RKO (cell line): ENCODE measurements at regions not wholly inside any gene's neighbourhood (a gene's known extent, or its start where the extent isn't known, plus 50 kb on each side); places are given as distances from the start of the nearest gene placed in this dataset.

Source experiments
- DNase-seq: peaks from one replicate; pipeline ENCODE4 v3.0.0-alpha.2; 2016; ENCODE audit warnings: low spot score

DNA sequence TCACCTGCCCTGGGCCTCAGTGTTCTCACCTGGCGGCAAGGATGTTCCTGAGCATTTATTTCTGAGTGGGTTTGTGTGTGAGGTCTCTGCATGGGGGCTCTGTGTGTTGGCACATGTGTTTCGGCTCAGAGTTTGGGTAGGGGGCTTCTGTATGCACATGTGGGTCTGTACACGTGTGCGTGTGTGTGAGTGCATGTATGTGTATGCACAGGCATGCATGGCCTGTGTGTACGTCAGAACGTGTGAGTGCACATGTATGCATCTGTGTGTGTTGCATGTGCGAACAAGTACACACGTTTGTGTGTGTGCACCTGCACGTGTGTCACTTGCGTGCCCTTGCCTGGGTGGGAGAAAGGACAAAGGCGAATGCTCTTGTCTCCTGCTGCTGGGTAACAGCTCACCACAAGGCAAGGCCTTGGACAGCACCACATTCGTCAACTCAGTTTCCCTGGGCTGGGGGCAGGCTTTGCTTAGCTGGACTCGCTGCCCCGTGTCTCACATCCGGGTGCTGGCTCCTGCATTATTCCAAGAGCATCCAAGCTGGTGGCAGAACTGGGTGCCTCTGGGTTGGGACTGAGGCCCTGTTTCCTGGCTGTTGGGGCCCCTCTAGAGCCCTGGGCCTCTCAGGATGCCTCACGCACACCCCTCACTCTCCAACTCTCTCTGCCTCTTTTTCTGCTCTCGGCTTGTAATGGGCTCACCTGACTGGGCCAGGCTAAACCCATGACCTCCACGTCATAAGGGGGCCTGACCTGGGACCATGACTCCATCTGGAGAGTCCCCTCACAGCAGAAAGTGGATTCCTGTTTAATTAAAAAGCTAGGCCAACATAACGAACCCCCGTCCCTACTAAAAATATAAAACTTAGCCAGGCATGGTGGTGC lies 153.6 kb upstream of the C14orf180 start:
- no peak for DNase-seq

GRCh38 chr14:104427131-104427851 lies 152.3 kb upstream of the C14orf180 start:
- DNase-seq: no peak

GRCh38 chr14:104428333-104428851 lies 151.2 kb upstream of the C14orf180 start:
- no peak for DNase-seq

GRCh38 chr14:104428860-104429259 lies 150.7 kb upstream of the C14orf180 start:
- no peak for DNase-seq

- DNase-seq: no peak
These were observed 150.2 kb upstream of the C14orf180 start for GRCh38 chr14:104429291-104429861.

DNA sequence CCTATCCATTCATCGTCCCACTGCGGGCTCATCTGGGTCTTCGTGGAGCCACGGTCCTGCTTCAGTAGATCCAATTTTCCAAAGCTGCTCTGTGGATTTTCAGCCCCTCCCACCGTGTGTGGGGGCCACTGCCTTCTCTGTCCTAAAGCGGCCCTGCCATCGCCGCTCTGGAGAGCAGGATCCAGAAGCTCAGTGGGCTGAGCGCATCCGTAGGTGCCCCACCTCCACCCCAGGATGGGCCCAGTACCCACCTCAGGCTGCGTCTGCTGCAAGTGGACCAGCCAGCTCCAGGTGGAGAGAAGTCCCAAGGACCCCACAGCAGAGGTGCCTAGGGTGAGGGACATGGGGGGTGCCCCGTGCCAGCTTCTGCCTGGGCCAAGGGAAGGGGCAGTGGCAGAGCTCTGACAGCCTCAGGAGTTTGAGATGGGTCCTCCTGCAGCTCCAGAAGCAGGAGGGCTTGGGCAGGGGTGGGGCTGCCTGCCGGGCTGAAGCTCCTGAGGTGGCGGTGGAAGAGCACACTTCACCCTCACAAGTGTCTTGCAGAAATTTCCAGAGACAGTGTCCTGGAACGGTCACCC lies 148.1 kb upstream of the C14orf180 start:
- DNase-seq: no peak

DNA sequence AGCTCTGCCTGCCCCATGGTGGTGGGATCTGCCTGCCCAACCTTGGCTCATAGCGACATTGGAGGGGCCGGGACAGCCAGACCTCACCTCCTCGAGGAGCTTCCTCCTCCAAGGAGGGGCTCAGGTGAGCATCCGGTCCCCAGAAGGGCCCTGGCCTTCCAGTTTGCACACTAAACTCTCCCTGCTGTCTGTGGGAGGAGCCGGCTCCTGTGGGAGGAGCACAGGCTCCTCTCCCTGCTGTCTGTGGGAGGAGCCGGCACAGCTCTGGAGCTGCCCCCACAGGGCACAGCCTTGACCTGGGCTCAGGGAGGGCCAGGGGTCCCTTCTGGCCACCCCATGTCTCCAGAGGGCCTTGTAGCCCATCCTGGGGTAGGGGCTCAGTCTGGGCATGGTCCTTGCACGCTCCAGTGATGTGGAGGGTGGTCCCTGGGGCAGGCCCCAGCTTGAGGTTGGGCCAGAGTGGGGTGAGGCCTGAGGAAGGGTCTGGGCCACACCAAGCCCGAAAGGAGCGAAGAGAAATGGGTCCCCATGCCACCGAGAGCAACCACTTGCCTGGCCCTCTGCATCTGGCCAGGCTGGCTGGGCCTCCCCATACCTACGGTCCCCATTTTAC lies 147.5 kb upstream of the C14orf180 start:
- no peak for DNase-seq

DNA sequence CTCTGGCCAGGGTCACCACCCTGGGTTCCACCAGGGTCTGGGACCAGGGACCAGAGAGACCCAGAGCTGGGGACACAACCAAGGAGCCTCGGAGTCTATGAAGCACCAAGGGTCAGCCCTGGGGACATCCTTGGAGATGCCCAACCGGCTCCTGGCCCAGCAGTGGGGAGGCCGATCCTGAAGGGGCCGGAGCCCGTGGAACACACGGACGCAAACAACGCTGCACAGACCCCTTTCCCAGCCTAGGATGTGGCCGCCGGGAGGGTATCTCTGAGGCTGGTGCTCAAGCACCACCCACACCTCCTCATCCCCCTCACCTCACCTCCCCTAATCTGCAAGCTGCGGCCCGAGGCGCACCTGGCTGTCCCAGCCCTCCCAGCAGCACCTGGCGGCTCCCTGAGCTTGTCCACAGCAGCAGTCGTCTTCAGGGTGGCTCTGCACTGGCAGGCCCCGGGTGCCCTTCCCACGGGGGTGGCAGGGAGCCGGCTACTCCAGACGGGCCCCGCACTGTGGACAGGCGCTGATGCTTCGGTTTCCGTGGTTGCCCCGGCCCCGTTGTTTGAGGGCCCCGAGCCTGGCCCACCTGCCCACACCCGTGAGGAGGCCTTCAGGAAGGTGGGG lies 146.8 kb upstream of the C14orf180 start:
- no peak for DNase-seq

GRCh38 chr14:104433401-104434213 lies 146.0 kb upstream of the C14orf180 start:
- DNase-seq: no peak

GRCh38 chr14:104434214-104435076 lies 145.1 kb upstream of the C14orf180 start:
- no peak for DNase-seq

DNA sequence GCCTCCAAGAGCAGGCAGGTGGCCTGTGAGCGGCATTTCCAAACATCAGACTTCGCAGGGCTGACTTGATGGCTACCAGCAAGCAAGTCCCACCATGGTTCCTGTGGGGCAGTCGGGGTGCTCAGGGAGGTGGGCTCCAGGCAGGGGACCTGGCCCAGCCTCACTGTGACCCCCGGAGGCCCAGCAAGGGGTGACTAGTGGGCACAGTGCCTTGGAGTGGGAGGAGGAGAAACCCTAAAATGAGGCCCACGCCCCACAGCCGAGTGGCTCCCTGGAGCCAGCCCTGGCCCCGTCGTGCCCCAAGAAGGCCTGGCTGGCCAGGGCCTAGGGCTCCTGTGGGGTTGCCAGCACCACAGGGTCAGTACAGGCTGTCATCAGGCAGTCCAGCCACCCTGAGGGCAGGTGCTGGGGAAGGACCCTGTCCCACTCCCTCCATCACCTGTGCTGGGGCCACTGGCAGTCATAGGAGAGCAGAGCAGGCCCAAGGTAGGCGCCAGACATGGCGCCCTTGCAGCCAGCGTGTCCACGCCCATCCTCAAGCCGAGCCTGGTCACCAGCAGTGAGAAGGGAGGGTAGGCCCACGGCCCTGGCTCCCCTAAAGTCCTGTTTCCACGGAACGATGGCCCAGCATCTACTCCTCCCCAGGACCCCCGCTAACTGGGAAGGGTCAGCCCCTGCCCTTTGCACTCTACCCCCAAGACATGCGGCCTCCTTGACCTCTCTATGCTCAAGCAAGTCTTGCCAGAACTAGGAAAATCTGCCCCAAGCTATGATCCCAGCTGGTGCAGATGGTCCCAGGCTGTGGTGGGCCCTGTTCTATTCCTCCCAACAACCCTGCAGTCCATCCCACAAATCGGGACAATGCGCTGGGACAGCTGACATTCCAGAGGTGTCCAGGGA lies 144.2 kb upstream of the C14orf180 start:
- DNase-seq: no peak

GRCh38 chr14:104436047-104436591 lies 143.4 kb upstream of the C14orf180 start:
- DNase-seq: no peak

- no peak for DNase-seq
These were observed 142.5 kb upstream of the C14orf180 start for GRCh38 chr14:104436741-104437701.

GRCh38 chr14:104437703-104438102 lies 141.9 kb upstream of the C14orf180 start:
- no peak for DNase-seq

GRCh38 chr14:104438166-104438887 lies 141.2 kb upstream of the C14orf180 start:
- DNase-seq: no peak

DNA sequence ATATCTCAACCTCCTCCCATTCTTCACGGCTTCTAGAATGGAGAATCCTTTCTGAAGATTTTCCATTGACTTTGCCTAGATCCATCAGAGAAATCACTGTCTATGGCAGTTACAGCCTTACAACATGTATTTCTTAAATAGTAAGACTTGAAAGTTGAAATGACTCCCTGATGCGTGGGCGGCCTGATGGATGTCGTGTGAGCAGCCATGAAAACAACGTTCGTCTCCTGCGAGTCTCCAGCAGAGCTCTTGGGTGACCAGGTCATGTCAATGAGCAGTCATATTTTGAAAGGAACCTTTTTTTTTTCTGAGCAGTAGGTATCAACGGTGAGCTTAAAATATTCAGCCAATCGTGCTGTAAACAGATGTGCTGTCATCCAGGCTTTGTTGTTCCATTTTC lies 139.9 kb upstream of the C14orf180 start:
- DNase-seq: no peak
